DMS114 treated with DMSO at 0.1 percent for 48 hours (cell line): ENCODE measurements at regions not wholly inside any gene's neighbourhood (a gene's known extent, or its start where the extent isn't known, plus 50 kb on each side); places are given as distances from the start of the nearest gene placed in this dataset.

ENCODE experiments used
- DNase-seq: peaks from one replicate; lab custom pipeline; 2025; ENCODE audit not compliant: unreplicated experiment; lab: John Stamatoyannopoulos, UW

DNA sequence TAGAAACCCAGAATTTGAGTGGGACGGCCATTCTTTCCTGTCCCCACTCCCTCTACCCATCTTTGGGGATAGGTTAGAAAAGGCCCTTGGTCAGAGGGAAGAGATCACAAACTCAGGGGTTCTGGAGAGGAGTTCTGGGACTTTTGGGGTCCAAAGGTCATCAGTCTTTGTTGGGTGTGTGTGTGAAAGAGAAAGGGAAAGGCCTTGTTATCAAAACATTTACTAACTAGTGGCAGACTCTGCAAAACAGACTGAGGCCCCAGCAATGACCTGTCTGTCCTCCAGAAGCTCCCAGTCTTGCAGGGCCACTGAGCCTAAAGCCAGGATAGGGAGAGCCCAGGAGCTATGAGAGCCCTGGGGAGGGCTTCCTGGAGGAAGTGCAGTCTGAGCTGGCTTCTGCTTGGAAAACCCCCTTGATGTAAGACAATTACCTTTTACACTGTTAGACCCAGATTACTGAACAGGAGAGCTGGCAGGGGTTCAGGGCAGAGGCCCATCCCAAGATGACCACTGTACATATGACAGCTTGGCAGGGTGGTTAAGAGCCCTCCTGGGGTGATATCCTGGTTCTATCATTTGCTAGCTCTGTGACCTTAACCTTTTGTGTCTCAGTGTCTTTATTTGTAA is 429.1 kb upstream of the CCDC196 start:
- DNase-seq: no peak

DNA sequence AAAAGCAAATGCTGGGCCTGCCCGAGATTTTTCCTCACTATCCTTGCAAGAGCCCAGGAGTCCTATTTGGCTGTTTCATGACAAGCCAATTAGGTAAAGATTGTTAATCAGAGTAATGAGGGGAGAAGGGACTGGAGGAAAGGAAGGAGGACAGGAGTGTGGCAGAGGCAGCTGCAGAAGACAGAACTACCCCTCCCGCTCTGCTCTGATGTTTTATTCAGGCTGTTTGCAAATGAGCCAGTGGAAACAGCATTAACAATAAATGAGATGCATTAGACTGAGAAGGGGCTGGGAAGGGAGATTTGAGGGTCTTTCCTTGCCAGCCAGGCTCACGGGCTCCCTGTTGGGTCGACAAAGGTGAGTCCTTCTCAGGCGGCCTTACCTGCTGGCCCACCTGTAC is 421.0 kb upstream of the CCDC196 start:
- DNase-seq: no peak

DNA sequence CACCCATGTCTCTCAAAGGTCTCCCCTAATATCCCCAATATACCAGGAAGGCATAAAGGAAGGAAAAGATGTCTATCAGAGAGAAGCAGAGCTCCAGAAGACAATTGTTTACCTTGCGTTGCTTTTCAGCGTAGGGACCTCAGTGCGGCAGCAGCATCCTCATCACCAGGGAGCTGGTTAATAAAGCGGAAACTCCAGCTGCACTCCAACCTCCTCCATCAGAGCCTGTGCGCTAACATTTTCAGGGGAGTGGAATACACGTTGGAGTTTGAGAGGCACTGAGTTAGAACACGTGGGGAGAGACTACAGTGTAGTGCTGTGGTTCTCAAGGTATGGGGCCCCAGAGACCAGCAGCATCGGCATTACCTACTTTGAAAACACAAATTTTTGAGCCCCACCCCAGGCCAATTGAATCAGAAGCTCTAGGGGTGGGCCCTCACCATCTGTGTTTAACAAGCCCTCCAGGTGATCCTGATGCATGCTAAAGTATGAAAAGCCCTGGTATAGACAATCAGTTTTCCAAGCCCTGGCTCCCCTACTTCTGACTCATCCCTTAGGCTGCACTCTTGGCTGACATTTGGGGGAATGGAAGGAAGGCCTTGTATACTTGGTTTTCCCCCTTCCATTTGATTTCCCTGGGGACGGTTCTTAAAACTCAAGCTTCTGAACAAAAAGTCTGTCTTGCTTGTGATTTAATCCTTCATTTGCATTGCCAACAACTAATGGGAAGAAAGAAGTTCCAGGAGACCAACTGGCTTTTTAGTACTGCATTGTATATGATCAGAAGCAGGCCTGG is 419.0 kb upstream of the CCDC196 start:
- no peak for DNase-seq

DNA sequence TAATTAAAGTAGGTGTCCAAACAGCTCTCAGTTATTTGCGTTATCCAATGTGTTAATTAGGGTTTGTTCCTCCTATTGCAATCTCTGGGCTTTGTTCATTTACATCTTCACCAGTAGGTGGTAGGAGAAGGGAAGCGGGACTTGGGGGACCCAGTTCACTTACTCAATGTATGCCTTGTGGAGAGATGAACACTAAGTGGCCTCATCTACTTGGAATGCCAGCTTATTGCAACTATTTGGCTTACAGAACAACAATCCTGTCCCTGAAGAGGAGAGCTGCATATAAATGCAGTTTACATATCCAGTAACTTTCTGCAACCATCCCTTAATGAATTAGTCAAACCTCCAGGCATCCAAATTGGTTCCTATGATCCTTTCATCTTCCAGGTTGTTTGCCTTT is 417.1 kb upstream of the CCDC196 start:
- no peak for DNase-seq

DNA sequence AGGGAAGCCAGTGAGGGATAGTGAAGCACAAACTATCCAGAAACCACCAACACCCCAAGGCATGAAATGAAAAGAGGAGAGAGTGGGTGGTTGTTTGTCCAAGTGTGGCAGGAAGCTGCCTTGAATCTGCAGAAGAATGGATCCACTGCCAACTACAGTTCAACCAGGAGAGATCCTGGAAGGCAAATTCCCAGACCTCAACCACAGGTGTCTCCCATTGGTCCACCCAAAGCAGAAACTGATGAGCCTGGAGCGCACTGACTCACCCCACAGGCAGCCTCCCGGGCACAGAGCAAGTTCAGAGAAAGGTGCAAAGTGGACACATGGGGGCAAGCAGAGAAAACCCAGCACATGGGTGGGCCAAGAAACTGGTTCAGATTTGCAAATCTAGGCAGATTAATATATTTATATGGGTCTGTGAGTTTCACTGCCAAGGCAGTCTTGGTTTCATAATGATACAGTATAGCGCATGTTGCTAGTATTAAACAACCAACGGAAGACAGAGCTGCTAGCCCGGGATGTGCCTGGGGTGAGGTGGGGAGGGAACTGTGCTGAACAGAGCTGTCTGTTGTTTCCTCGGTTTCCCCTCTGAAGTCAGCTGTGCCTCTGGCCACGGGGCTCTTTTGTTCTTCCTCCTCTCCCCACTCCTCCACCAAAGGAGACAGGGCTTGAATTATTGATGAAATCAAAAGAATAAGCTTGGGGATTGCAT is 416.2 kb upstream of the CCDC196 start:
- no peak for DNase-seq

DNA sequence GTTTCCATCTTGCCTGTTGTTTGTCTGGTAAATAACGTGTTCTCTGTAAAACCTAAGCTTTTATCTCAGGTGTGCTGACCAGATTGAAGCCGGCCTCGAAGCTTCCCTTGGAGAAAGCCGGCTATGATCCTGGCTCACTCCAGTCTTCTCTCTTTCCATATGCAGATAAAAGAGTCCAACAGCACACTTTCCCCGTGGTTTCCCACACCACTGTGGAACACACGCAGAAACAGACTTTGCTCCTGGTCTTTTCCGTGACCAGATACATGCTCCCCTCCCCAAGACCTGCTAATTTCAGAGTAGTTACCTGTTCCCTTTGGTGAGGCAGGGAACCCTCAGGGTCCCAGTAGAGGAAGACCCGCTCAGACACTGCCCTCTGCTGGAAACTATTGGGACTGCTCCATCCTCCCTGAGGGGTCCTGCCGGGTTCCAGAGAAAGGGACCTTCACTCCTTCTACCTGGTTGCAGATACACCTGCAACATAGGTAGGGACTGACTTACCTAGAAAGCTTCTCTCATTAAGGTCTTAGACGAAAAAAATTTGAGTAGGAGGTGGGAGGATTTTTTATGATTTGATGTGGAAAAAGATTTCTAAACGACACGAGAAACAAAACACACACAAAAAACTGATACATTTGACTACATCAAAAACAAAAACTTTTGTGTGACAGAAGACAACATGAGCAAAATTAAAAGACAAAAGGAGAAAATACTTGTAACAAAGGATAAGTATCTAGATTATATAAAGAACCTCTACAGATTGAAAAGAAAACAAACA is 415.4 kb upstream of the CCDC196 start:
- no peak for DNase-seq

DNA sequence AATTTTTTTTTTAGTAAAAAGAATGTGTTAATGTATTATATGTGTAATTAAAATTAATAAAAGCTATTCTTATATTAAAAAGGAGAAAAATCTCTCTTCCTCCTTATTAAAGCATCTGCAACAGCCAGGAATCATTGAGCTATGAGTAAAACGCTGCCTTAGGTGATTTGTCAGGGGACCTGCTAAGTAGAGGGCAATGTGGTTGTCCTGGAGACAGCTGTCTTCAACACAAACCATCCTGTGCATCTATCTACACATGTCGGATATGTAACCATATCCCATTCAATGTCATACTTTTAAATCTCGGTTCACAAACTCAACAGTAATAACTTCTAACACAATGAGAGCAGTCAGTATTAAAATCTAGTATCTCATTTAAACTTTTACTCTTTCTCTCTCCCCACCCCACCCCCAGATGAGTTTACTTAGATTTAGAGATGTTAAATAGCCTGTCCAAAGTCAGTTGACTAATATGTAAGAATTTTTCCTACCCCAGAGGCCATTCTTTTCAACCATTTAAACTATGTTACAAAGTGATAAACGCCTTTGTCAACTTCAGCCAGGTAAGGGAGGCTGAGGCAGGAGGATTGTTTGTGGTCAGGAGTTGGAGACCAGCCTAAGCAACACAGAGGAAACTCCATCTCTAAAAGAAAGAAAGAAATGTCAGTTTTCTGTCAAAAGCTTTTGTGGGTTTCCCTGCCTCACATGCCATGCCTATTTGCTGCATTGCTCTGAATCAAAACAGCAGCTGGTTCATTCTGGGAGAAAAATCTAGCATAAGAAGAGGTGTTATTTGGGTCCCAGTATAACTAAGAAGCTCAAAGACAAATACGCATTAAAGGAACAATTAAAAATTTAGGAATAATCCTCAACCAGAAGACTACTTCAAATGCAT is 413.7 kb upstream of the CCDC196 start:
- DNase-seq: no peak

DNA sequence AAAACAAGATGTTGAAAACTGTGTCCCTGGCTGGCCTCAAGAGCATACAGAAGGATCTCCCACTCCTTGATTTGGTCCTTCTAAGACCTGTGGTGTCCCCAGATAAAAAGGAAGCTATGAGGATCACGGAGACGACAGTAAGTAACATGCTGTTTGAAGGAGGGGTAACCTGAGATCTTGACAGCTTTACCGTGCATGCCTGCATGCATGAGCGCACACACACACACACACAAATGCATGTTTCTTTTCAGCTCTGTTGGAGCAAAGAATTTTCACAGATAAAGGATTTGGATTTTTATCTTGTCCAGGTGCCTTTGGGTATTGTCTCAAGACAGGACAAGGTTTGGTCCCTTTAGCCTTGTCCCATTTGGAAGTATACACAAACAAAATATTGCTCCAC is 411.6 kb upstream of the CCDC196 start:
- no peak for DNase-seq

DNA sequence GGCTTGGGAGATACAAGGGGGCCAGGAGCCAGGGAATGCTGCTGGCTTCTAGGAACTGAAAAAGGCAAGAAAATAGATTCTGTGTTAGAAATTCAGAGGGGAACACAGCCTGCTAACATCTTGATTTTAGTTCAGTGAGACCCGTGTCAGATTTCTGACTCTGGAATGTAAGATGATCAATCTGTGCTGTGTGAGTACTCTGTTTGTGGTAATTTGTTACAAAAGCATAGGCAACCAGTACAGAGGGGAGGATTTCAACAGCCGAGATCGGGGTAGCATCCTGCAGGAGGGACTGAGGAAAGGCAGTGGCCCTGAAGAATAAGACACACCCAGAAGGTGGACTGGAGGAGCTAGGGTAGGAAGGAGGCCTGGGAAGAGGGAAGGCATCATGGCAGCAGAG is 410.0 kb upstream of the CCDC196 start:
- no peak for DNase-seq

DNA sequence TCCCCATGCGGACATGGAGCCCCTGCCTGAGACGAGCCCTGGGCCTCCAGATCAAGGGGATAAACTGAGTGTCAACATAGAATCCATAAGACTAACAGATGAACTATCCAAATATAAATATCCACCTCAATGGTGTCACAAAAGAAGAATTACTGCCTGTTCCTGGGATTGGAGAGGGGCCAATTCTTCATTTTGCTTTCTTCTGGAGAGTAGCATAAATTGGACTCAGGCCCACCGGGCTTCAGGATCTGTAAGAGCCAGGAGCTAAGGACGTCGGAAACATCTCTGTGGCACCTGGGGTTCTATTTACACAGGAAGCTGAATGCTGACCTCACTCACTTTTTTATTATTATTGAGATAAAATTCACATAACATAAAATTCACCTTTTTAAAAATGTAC is 408.2 kb upstream of the CCDC196 start:
- DNase-seq: no peak

DNA sequence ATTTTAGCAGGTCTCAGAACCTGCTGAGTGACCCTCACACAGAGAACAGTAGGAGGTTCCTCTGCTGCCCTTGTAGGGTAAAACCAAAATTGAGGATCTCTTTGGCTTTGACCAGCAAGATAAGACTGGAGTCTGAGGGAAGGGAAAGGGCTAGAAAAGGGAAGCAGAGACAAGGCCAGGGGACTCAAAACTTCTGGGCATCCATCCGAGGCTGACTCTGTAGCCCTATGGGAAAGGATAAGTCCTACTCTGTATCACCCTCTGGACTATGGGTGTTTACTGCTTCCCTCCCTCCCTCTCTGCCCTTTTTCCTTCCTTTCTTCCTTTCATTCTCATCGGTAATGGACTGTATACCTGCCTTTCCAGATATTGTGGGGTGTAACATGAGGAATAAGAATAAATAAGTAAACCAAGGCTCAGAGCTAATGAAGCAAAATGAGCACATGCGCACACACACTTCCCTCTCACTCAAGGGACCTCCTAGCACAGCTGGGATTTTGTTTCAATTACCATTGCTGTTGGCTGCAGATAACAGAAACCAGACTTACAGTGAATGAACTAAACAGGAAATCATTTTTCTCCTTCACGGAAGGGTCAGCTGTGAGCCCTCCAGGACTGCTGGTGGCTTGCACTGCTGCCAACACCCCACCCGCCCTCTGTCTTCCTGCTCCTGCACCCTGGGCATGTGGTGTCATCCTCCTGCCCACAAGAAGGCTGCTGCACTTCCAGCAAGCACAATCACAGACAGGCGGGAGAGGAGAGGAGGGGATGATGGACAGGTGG is 404.4 kb upstream of the CCDC196 start:
- no peak for DNase-seq

DNA sequence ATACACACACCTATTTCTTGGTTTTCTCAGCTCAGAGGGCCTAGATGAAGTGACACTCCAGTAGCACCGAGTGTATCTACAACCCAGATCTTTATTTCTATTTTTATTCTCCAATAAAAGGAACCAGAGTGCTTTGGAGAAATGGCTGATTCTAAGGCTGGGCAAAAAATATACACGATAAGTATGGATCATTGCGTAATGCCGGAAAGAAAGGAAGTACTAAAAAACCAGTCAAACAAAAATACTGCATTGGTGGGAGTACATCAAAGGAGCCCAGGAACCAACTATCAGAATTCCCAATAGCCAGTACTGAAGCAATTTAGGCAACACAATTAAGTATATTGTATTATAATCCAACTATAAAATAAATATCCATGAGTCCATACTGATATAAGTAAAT is 400.9 kb upstream of the CCDC196 start:
- DNase-seq: no peak

DNA sequence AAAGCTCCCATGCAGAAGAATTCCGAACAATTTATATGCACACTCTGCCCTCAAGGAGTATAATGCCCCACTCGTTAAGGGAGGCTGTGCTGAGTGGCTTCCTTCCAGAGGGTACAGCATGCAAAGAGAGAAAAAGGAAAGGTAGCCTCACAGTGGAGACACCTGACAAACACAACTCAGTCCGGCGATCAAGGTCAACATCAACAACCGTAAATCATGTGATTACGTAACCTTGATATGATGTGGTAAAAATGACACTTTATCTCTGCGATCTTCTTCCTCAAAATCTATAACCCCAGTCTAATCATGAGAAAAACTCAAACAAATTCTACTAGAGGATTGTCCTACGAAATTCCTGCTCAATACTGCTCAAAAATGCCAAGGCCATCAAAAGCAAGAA is 400.5 kb upstream of the CCDC196 start:
- no peak for DNase-seq

DNA sequence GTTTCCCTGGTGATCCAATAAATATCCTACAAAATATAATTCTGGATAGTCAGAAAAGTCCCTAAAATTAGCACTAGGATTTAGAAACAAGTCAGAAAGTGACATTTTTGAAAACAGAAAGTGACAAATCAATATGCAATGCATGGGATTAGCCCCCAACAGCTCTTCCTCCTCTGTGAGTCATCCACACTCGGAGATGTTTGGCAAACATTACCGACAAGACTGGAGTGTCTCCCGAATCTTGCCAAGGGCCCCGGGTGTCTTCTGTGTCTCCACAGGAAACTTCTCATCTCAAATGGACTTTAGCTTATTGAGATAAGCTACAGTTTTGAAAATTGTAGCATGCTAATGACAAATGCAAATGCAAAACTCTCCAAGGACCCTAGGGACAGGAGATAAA is 398.9 kb upstream of the CCDC196 start:
- no peak for DNase-seq

DNA sequence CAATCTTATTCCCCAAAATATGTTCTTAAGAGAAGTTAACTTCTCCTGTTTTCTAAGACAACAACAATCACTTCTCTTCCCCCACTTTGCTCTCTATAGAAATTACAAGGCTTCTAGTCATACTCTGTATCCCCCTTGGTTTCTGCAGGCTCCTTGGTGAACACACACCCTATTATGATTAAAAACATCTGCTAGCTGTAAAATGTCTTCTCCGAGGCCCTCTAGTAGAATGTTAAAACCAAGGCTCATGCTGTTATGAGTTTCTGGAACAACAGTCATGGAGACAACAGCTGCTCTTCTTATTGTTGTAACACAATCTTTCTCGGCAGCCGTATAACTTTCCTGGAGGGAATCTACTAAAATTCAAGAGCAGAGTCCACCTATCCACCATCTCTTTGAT is 397.5 kb upstream of the CCDC196 start:
- no peak for DNase-seq

DNA sequence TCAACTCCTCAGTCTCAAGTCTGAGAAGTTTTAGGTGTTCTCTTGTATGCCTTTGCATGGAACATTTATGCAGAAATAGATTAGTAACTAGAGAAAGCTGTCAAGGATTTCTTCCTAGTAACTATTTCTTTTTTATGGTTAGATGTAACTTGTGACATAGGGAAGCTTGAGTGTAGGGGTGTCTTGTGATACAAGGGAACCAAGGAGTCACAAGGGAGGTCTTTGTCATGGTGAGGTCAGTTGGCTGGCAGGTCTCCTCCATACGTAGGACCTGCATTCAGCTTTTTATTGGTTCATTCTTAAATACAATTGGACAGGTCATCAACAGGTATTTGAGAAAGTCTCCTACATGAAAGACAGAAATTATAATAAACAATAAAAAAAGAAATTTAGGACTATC is 394.0 kb upstream of the CCDC196 start:
- DNase-seq: no peak

DNA sequence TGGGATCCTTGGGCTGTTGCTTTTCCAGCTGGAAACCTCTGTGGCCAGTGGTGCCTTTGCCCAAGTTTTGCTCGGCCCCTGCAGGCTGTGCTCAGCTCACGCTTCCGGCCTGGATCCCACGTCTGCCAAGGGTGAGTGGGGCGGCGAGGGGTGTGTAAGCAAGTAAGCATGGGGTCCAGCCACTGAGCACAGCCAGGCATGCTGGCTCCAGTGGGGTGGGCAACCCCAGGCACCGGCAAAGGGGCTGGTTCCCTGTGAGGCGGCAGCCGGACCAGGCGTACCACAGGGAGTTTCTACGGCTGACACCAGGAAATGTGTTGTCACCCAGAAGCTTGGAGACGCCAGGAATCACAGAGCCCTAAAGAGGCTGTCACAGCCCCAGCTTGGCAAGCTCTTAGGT is 393.4 kb upstream of the CCDC196 start:
- no peak for DNase-seq

DNA sequence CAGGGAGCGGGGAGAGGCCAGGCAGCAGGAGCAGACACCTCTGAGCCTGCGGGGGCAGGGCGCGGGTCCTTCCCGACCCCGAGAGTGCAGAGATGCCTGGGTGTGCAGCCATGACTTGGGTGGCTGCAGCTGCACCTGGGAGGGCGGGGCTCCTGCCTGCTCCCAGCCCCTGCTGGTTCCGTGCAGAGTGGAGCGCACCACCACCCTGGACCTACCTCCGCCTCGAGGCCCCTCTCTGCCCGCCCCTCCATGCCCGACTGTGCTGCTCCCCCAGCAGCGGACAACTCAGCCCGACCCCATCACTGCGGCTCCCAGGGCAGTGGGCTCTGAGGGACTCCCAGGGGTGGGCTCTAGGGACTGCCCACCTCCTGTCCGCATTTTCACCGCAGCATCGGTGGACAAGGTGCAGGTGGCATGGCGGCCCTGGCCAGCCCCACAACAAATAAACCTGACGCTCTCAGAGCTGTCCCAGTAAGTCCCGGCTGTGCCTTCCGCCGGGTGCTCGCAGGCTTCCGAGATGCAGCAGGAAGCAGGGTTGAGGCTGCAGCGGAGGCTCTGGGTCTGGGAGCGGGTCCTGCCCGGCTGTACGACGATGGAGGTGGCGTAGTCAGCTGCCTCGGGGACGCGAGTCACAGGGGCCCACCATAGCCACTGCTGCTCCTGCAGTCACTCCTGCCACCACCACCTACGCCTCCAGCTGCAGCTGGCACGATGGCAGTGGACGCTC is 392.0 kb upstream of the CCDC196 start:
- DNase-seq: no peak

DNA sequence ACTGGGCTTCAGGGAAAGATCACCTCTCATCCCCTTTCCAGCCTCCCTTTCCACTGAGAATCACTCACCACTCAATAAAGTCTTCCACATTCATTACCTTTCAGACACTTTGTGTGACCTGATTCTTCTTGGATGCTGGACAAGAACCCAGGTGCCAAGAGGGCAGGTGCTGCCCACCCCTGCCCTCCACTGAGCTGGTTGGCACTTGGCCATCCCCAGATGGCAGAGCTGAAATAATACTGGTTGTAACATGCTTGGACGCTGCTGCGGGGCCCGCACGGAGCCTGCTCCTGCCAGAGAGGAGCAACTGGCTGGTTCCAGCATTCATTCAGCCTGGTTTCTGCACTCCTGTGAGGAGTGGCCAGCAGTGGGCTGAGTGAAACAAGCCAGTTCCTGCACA is 386.7 kb upstream of the CCDC196 start:
- no peak for DNase-seq
